ENCODE measurements at regions not wholly inside any gene's neighbourhood (a gene's known extent, or its start where the extent isn't known, plus 50 kb on each side); places are given as distances from the start of the nearest gene placed in this dataset.

GRCh38 chr10:3999642-4000041 is 214.6 kb upstream of the KLF6 start:
- no peak for TF ChIP-seq CTCF (IDR thresholded peaks at IDR 0.05)
- Histone ChIP-seq H3K27ac (no peak overlapping the region), H3K36me3 (no peaks in the 10 kb centered on the region), H3K4me1 (no peaks in the 10 kb centered on the region), H3K9me3 (no peaks in the 10 kb centered on the region), H3K27me3 (ENCODE audit: low read depth) (no peaks in the 10 kb centered on the region), H3K4me3 (no peak overlapping the region)
- DNase-seq = no peak
- intact Hi-C loops (cut with DNase I) = no loop called here
- no peak for ATAC-seq

GRCh38 chr10:3996697-3997096 is 211.7 kb upstream of the KLF6 start:
- TF ChIP-seq CTCF (IDR thresholded peaks at IDR 0.05) = no peak
- Histone ChIP-seq H3K4me1 (no peaks in the 10 kb centered on the region), H3K27ac (no peak overlapping the region), H3K4me3 (no peak overlapping the region), H3K27me3 (ENCODE audit: low read depth) (no peaks in the 10 kb centered on the region), H3K36me3 (no peaks in the 10 kb centered on the region), H3K9me3 (no peaks in the 10 kb centered on the region)
- intact Hi-C loops (cut with DNase I) = no loop called here
- DNase-seq = no peak
- ATAC-seq = no peak

- Histone ChIP-seq H3K4me3 (no peak overlapping the region), H3K4me1 (no peaks in the 10 kb centered on the region), H3K36me3 (no peaks in the 10 kb centered on the region), H3K9me3 (no peaks in the 10 kb centered on the region), H3K27me3 (ENCODE audit: low read depth) (no peaks in the 10 kb centered on the region), H3K27ac (no peak overlapping the region)
- DNase-seq (no peak), ATAC-seq (no peak)
- TF ChIP-seq CTCF (IDR thresholded peaks at IDR 0.05) = no peak
- intact Hi-C loops (cut with DNase I) = no loop called here
Measured at GRCh38 chr10:3995302-3996210, 210.5 kb upstream of the KLF6 start.

- H3K9me3 ChIP-seq = no peaks in the 10 kb centered on the region
- no peak overlapping the region for H3K27ac ChIP-seq
- no peak overlapping the region for H3K4me3 ChIP-seq
- intact Hi-C loops (cut with DNase I) = no loop called here
- DNase-seq = no peak
- H3K36me3 ChIP-seq = no peaks in the 10 kb centered on the region
- ATAC-seq = no peak
- no peak for TF ChIP-seq CTCF (IDR thresholded peaks at IDR 0.05)
- H3K4me1 ChIP-seq = no peaks in the 10 kb centered on the region
- H3K27me3 ChIP-seq (ENCODE audit: low read depth) = no peaks in the 10 kb centered on the region
Measured at GRCh38 chr10:3992382-3993178, 207.6 kb upstream of the KLF6 start.

GRCh38 chr10:3990307-3990706 is 205.3 kb upstream of the KLF6 start:
- TF ChIP-seq CTCF (IDR thresholded peaks at IDR 0.05) = no peak
- Histone ChIP-seq H3K27ac (no peak overlapping the region), H3K4me3 (no peak overlapping the region), H3K36me3 (no peaks in the 10 kb centered on the region), H3K27me3 (ENCODE audit: low read depth) (no peaks in the 10 kb centered on the region), H3K9me3 (no peaks in the 10 kb centered on the region), H3K4me1 (no peaks in the 10 kb centered on the region)
- intact Hi-C loops (cut with DNase I) = no loop called here
- ATAC-seq (no peak), DNase-seq (no peak)

All from lower lobe of right lung (tissue), 2 donors.